GM12873 (cell line): ENCODE measurements at regions not wholly inside any gene's neighbourhood (a gene's known extent, or its start where the extent isn't known, plus 50 kb on each side); places are given as distances from the start of the nearest gene placed in this dataset.

Experiments
- CTCF ChIP-seq: IDR thresholded peaks from 2 replicates; pipeline ENCODE4 v1.5.1; 2012; ENCODE audit warnings: low read depth, mild to moderate bottlenecking, moderate library complexity, low read length, control low read depth; ENCODE audit not compliant: insufficient read depth; ENCODE audit errors: missing control alignments

DNA sequence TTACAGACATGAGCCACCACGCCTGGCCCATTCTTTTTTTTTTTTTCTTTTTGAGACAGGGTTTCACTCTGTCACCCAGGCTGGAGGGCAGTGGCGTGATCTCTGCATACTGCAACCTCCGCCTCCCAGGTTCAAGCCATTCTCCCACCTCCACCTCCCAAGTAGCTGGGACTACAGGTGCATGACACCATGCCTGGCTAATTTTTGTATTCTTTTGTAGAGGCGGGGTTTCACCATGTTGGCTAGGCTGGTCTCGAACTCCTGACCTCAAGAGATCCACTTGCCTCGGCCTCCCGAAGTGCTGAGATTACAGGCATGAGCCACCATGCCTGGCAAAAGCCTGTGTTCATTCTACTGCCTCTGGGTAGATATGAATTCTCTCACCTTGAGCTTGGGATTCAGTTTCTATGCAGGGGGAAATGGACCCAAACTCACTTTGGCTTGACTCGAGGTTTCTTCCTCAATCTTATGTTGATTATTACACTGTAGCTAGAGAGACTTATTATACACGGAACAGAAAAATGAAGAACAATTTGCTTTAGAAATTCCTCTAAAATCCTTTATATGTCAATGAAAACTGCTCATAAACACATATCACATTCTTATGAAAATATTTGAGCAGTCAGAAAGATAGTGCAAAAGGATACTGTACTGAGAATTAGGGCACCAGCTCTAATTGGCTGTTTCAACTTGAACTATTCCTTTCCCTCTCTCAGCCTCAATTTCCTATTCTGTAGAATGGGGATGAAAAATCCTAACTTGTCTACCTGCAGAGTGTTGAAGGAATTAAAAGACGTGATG lies 252.3 kb downstream of the MYCN start:
- no peak for TF ChIP-seq CTCF

GRCh38 chr2:16191431-16192200 lies 251.3 kb downstream of the MYCN start:
- no peak for TF ChIP-seq CTCF

DNA sequence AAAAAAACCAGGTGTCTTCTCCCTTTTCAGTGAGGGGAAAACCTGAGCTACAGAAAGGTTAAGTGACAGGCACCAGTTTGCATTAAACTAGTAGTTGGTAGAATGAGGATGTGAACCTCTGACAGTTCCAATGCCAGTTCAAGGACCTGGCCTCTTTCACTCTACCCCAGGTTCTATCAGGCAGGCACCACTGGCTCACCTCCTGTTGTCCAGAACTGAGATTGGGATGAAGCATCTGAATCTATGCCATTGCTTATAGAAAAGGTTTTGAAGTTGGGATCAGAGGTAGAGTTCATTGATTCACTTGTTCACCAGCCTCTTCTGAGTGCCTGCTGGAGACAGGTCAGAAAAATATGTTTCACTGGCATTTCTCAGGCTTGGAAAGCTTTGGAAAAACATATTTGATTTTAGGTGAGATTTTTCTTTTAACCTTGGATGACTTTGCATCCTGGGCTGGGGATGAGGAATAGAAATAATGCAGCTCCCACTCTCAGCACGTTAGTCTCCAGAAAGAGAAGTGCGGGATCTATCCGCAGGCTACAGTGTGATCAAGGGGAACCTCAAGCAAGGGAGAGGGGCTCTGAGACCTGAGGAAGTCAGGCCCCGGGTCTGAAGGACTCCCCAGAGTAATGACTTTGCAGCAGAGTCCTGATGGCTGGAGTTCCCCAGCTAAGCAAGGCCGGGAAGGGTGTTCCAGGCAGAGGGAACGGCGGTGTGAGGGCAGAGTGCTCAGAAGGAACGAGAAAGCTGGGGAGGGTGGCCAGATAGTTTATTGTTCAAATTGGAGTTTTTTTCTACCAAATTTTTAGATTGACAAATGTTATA lies 250.3 kb downstream of the MYCN start:
- no peak for TF ChIP-seq CTCF

DNA sequence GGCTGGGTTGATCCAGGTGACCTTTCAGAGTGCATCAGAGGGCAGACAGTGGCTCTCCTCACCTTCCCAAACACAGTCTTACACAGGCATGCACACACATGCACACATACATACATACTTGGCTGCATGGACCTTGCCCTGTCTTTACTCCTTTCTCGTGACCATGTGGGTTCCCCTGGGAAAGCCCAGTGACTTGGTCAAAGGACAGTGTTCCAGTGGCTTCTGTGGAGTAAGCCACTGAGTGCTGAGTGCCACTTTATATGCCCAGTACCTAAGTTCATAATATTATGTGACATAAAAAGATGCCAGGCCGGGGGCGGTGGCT lies 249.4 kb downstream of the MYCN start:
- no peak for TF ChIP-seq CTCF

GRCh38 chr2:16189029-16189835 lies 248.9 kb downstream of the MYCN start:
- TF ChIP-seq CTCF = no peak

GRCh38 chr2:16188261-16188890 lies 248.0 kb downstream of the MYCN start:
- no peak for TF ChIP-seq CTCF
